ENCODE measurements at regions not wholly inside any gene's neighbourhood (a gene's known extent, or its start where the extent isn't known, plus 50 kb on each side); places are given as distances from the start of the nearest gene placed in this dataset.

GRCh38 chr3:20302766-20303165, 116.8 kb upstream of the SGO1 start:
- TF ChIP-seq CTCF (conservative IDR thresholded peaks at IDR 0.05 in 1 of 2, IDR thresholded peaks at IDR 0.05 in 1 of 2; ENCODE audit: low read depth in 1 of 2, low read length in 2 of 2) (no peak), EZH2 (IDR thresholded peaks at IDR 0.05; ENCODE audit: low read length, missing control alignments) (no peak)

Data from fibroblast of lung (primary cell).